Brain pericyte (primary cell): ENCODE measurements at regions not wholly inside any gene's neighbourhood (a gene's known extent, or its start where the extent isn't known, plus 50 kb on each side); places are given as distances from the start of the nearest gene placed in this dataset.
"Not testable (repeated sequence)": the region's sequence is repeated elsewhere in the genome, so short reads cannot be mapped to it uniquely, and the experiment has no call there.

ENCODE experiments used
- DNase-seq: peaks from one replicate; pipeline ENCODE4 v3.0.0-alpha.2; 2012; ENCODE audit warnings: low read depth, low spot score

DNA sequence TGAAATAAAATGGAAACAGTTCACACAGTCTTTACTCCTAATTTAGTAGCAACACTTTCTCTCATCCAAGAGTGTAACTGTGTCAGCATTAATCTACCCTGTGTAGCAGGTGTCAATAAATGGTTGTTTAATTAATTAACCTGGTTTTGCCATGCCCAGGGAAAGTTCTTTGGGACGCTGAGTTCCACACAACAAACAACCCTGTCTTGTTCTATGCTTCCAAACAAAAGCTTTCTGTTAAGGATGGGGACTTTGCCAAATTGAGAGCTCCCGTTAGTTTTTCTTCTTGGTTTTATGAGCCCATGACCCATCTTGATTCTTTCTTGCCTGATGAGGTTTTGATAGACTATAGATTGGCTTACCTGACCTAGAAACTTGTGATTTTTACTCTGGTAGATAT, 530.1 kb downstream of the KCNJ2 start:
- no peak for DNase-seq

DNA sequence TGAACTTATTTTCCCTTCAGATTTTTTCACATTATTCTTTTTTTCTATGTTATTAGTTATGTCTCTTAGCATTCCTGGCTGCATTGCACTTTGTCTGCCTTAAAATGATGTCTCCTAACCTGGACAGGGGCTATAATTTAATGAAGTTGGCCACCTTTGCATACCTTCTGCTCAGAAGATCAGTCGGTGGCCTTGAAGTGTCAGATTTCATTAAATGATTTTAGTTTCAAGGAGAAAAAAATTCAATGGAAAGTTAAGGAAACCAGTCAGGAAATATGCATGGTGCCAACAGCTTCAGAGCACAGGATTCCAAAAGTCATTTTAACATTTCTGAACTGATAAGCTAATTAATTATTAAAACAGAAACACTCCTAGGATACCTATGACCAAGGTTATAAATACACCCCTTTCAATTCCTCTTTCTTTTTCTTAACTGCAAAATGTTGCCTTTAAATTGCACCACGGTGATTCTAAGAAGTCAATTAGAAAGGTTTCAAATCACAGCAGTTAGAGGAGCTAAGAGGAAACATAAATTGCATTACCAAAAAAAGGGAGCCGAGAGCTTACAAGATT, 533.4 kb downstream of the KCNJ2 start:
- no peak for DNase-seq

DNA sequence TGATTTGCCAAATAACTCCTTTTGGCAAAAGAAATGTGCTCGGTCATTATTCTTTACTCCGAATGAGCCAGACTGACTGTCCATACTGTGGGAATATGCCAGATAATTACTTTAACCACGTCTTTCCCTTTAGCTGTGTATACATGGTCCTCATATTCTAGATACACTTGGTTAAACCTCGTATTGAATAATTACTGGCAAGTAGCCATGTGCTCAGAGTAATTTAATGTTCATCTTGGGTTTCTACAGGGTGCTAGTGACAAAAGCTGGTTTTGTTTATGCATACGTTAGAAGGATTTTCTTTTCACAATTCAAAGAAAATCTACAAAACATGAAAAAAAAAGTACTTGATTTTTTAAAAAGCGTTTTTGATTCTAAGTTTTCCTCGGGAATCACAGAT, 540.3 kb downstream of the KCNJ2 start:
- DNase-seq = no peak

DNA sequence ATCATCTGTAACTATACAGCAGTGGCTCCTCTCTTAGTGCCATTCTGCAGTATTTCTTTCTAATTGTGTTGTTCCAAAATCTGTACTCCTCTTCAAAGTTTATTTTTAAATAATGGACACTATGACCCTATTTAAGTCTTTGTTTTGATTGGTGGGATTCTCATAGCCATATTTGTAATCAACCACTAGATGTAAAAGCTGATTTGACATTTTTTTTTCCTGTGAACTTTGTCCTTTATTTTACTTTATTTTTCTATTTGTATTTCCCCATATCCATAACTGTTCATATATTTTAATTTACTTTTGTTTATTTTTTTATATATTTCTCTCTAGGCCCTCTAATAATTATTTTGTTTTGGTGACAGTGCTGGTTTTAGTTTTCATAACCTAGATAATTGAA, 544.4 kb downstream of the KCNJ2 start:
- DNase-seq = no peak

DNA sequence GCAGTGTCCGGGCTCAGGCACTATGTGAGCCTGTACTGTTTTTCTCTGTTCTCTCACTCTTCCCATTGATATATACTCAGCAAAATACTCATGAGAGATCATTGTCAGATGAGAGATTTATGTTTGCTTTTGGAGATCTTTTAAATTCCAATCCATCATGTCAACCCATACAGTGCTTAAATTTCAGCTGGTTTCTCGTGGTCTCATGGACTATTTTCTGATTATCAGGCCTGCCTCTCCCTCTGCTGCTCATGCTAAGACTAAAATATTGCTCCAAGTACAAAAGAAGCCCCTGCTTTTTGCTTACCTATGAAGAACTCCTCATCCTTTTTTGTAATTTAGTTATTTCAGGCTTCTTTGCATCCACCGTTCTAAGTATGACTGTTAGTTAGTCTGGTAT, 547.2 kb downstream of the KCNJ2 start:
- no peak for DNase-seq

DNA sequence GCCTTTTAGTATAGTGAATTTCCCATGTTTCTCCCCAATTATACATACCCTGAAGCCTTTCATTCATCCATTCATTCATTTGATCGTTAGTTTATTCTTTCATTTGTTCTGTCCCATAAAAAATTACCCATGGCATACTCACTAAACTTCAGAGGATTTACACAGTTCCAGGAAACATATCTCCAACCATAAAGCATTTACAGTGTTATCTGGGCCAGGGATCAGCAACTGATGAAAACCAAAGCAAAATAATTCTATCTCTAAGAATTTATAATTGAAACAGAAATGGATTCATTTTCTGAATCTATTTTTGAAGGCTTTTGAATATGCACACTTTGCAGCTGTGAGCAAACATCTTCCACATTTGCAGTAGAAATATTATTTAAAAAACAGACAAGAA, 547.7 kb downstream of the KCNJ2 start:
- DNase-seq = no peak

DNA sequence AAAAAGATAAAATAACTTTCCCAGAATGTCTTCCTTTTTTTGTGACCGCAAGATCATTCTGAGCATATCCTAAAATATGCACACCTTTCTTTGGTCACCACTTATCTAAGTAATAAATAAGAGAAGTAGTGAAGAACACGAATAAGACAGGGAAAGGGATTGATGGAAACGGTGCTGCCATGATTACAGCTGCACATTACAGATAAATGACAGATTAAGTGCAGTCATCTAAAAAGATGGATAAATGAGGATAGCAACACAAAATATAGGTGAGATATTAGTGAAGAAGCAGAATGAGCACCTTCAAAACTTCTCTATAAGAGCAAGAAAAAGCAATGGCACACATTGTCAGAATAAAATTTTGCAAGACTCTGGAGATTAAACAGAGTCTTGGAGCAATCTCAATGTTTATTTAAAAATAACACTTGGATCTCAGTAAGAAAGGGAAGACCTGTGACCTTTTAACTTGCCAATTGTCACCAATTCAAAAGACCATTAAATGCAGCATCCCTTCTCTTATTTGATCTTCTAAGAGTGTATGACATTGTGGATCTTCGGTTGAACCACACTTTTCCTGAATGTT, 567.1 kb downstream of the KCNJ2 start:
- no peak for DNase-seq

DNA sequence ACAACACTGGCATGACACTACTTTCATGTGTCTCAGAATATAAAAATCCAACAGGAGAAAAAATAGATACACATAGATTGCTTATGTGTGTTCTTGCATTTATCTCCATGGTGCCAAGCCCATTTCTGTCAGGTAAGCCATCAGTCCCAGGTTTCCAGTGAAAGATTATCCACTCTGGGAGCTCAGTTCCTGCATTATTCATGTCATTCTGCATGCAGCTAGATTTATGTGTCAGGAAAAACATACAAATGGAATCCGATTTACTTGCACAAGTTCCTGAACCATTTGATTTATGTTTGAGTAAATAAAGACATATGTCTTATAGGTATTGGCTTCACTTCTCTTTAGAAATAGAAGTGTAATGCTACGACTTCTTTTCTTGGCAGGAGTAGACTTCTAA, 569.7 kb downstream of the KCNJ2 start:
- no peak for DNase-seq

DNA sequence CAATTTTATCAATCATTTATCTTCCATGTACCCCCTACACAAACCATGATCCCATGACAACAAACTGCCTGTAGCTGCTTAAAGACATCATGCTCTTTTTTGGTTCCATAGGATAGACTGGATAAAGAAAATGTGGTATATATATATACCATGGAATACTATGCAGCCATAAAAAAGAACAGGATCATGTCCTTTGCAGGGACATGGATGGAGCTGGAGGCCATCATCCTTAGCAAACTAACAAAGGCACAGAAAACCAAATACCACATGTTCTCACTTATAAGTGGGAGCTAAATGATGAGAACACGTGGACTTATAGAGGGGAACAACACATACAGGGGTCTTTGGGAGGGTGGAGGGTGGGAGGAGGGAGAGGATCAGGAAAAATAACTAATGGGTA, 577.2 kb downstream of the KCNJ2 start:
- DNase-seq = not testable (repeated sequence)

DNA sequence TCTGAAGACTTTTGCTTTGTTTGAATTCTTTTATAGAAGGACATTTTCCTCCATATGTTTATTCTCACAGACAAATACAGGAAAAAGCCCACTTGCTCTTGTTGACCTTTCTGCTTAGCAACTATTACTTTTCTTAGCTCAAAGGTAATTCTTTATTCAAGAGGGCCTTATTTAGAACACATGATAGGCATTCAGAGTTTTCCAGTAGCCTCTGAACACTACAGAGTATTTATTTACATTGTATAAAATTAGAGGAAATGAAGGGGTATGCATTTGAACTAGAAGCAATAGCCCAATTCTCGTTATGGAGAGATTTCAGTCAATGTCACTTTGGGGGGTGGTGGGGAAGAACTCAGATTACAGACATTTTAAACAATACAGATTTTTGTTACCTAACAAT, 581.7 kb downstream of the KCNJ2 start:
- no peak for DNase-seq

DNA sequence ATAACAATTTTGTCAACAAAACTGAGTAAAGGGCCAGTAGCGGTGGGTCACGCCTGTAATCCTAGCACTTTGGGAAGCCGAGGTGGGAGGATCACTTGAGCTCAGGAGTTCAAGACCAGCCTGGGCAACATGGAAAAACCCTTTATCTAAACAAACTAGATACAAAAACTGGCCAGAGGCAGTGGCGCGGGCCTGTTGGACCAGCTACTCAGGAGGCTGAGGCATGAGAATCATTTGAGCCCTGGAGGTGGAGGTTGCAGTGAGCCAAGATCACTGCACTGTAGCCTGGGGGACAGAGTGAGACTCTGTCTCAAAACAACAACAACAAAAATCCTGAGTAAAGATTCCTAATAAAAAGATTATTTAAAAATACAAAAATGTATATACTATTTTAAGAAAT, 583.1 kb downstream of the KCNJ2 start:
- DNase-seq = not testable (repeated sequence)

DNA sequence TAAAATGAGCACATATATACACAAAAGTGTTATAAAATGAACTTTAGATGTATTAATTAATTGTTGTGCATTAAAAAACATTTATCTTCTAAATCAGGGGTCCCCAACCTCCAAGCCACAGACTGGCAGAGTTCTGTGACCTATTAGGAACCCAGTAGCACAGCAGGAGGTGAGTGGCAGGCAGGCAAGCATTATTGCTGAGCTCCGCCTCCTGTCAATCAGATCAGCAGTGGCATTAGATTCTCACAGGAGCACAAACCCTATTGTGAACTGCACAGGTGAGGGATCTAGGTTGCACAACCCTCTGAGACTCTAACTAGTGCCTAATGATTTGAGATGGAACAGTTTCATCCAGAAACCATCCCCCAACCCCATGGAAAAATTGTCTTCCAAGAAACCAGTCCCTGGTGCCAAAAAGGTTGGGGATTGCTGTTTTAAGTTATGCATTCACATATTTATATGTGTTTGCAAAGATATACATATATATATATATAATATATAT, 583.7 kb downstream of the KCNJ2 start:
- DNase-seq = no peak

DNA sequence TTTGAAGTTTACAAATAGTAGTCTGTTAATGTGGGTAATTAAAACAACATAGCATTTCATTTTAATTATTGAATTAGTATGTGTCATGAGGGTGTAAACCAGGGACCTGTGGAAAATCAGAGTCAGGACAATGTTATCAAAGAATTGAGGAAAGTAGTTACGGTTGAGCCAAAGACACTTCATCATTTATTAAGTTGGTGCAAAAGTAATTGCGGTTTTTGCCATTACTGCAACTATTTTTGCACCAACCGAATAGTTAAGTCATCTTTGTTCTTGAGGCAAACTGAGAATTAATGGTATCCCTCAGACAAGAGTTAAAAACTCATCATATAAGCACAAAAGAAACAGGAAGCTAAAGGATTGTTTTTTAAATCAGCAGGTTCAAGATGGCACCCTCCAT, 593.7 kb downstream of the KCNJ2 start:
- no peak for DNase-seq

DNA sequence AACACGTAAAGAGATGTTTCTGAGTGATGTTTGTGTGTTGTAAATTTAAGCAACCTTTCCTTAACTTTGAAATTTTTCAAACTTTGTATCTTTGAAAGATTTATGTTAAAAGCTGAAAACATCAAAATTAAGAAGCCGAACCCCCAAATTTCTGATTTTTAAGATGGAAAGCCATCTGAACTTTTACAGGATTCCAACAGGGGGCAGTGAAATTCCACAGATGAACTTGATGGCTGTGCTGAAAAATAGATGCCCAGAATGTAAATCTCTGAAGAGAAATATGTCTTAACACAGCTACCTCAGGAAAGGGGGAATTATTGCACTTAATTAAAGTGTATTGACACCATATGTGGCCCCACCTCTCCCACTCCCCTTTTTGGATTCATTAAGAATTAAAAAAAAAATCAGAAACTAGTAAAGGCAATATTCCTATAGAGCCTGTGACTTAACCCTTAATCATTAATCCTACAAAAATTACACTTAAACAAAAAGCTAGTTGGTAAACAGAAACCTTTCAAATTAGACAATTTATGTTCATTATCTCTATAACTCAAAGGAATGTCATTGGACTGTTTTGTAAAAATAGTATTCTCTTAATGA, 597.9 kb downstream of the KCNJ2 start:
- DNase-seq = no peak

DNA sequence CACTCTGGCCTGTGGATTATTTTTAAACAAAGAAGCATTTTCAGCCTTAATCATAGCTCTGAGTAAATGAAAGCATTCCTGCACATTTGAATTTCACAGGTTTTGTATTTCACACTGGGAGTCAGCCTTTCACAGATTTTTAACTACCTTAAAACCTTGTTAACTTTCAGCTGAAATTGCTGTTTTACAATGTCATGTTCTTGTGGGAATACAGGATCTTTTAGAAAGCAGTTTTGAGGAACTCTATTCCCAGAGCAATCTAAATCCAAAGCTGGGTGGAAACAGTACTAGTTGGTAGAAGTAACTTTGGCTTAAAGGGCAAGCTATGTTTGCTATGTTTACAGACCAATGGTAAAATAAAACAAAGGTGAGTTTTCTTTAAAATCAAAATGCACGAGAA, 600.6 kb downstream of the KCNJ2 start:
- no peak for DNase-seq

DNA sequence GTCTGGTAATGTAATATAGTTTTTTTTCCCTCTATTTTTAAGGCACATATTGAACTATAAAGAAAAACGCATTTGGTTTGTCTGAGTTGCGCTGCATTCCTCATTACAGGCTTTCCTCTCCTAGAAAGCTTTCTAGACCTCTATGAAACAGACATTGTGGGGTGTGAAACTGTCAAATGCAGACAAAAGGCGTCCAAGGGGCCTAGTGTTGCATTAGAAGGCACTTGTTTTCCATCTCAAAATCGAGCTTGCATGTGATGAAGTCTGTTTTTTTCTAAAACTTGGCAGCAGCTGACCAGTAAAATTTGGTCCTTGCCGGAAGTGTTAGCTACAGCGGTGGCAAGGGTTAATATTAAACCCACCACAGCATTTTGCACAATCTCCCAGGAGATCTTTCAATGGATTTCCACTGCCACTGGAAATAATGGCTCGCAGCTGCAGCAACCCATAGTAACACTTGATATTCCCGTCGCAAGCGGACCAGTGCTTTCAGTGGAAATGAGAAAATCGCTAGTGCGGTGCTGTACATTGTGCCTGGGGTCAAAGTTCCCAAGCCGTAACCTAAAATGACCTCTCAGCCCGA, 602.6 kb downstream of the KCNJ2 start:
- DNase-seq = no peak

DNA sequence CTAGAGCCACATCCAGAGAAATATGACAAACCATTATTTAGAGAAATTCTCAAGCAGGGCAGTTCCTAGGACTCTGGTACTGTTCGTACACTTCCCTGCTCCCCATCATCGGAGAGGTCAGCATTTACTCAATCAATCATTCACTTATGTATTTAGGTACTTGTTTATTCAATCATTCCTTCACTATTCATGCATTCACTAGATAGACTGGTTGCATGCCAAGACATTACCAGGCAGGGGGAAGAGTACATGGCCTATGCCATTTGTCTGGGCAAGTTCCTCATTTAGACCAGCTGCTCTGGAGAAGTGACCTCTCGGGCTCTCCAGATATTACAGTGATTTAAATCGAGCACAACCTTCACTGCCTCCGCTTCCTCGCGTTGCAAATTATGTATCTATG, 603.4 kb downstream of the KCNJ2 start:
- DNase-seq = no peak

DNA sequence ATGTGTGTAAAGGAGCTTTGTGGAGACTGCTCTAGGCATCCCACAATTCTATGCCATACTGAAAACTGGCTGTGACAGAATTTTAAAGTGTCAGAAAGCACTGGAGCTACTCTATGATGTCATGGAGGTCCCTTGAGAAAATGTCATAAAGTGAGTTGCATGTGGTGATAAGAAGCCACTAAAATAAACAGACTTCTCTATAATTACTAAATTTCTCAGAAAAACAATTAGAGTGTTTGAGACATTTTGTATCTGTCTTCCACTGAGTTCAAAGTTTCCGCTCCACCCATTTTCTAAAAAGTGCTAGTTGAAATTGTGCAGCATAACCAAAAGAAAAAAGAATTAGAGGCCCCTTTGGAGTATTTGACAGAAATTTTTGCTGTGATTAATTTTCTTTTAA, 603.9 kb downstream of the KCNJ2 start:
- no peak for DNase-seq

DNA sequence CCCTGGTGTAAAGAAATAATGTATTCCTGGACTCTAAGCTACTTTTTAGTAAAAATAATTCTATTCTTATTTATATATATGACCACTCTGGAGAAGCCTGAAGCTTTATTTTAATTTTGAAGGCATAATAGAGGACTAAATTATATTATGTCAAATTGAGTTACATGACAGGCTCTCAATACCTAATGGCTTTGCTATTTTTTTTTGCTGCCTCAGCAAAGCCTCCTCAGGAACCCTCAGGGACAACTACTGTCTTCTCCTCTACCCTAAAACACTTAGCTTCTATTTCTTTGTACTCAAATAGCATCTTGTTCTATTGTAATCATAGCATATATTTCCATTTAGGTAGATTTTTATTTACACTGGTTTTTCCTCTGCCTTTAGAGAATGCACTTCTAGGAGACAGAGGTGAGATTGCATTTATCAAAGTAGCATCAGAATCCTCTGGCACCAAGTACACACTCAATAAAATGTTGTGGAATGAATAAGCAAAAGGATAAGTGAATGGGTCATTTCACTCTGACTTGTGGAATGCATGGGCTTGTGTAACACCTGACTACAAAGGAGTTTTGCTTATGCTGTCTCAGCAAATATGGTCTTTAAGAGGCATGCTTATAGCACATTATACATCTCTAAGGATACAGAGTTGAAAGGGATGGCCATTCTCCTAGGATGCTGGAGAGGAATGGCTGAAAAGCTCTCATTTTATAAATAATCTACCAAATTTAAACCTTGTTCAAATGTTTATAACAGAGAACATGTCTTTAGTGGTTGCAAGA, 605.2 kb downstream of the KCNJ2 start:
- DNase-seq = no peak

DNA sequence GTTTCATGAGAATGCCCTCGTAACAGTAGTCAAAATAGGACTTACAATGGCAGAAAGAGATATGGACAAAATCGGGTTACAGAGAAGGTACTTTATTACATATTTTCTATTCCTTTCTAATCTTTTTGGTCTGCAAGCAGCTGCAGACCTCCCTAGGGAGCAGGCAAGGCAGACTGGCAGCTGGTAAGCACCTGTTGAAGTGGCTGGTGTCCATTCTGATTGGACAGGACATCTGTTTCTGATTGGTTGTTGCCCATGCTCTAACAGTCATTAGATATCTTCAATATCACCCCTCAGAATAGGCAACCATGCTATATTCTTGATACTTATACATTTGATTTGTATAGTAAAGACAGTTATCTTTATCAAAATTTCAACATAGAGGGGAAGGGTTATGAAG, 606.3 kb downstream of the KCNJ2 start:
- no peak for DNase-seq

DNA sequence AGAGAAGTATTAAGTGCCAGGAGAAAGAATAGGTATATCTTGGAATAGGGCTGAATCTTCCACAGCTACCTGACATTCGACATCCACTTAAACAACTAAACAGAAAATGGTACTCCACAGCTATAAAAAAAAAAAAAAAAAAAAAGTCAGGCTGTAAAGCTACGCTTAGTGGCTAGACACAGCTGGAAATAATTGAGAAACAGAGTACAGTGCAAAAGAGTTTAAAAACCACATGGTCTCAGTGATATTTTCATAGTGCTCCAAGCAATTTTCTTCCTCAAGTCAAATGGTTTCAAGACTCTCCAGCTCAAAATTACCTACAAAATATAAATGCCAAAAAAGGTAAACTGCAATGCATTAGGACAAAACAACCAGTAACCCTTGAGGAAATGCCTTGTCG, 607.1 kb downstream of the KCNJ2 start:
- DNase-seq = no peak

DNA sequence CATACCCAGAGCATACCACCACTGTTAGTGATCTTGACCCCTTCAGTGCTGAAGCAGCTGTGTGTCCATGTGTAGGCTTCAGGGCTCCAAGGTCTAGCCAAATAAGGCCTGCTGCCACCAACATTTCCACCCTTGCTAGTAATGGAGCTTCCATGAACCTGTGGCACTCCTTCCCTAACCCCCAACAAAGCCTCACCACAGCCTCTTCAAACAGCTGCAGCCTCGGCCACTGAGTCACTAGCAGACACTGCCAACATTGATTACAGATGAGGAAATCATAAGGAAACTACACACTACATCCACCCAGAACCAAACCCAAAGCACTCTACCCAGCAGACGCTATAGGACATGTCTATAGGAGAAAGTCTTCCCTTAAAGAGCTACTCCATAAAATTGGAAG, 610.7 kb downstream of the KCNJ2 start:
- DNase-seq = no peak
